Heart right ventricle (tissue), 16 donors: ENCODE measurements at regions not wholly inside any gene's neighbourhood (a gene's known extent, or its start where the extent isn't known, plus 50 kb on each side); places are given as distances from the start of the nearest gene placed in this dataset.

ENCODE experiments used
- ATAC-seq, 8 donors: fragments of 200-7000 bp; cut with Tn5 transposase; one replicate each; pipeline ENCODE4 v1.9.1; 2020; ENCODE audit warnings: mild to moderate bottlenecking in 8 of 8, moderate library complexity in 8 of 8, moderate number of reproducible peaks in 1 of 8
- DNase-seq, 2 donors: peaks; one replicate each; pipeline ENCODE4 v3.0.0-alpha.2; 2020
- H3K27ac ChIP-seq, 10 donors: fragments of 200-600 bp; sonication (generic) in 2 of 10; one replicate each; pipeline versions ENCODE4 v1.5.0 to v1.8.0; 2020 to 2022; ENCODE audit warnings: mild to moderate bottlenecking in 3 of 10
- H3K27me3 ChIP-seq, 7 donors: fragments of 200-600 bp; one replicate each; pipeline ENCODE4 v1.8.0; 2021 to 2022; ENCODE audit warnings: mild to moderate bottlenecking in 2 of 7
- H3K36me3 ChIP-seq, 9 donors: fragments of 200-600 bp; sonication (generic) in 1 of 9; one replicate each; pipeline versions ENCODE4 v1.5.0 to v1.8.0; 2020 to 2022; ENCODE audit warnings: mild to moderate bottlenecking in 2 of 9
- H3K4me1 ChIP-seq, 9 donors: fragments of 200-600 bp; sonication (generic) in 1 of 9; one replicate each; pipeline versions ENCODE4 v1.5.0 to v1.8.0; 2020 to 2022; ENCODE audit warnings: mild to moderate bottlenecking in 4 of 9
- H3K4me3 ChIP-seq, 10 donors: fragments of 200-600 bp; sonication (generic) in 2 of 10; one replicate each; pipeline versions ENCODE4 v1.5.0 to v1.8.0; 2020 to 2022; ENCODE audit warnings: mild to moderate bottlenecking in 7 of 10, moderate library complexity in 2 of 10
- H3K9me3 ChIP-seq, 11 donors: fragments of 200-600 bp in 10 of 11; sonication (generic) in 2 of 11; one replicate each; pipeline versions ENCODE4 v1.5.0 to v1.8.0; 2013 to 2022; ENCODE audit warnings: mild to moderate bottlenecking in 2 of 11, control low read depth in 1 of 11, moderate library complexity in 1 of 11
- WGBS, 2 donors: extraction: QIAGEN DNeasy Blood & Tissue Kit; methylation state at CpG; one replicate each; pipeline ENCODE4 v1.1.7; 2013; ENCODE audit warnings: inconsistent platforms in 1 of 2; 5-methylcytosine and 5-hydroxymethylcytosine counted together
- intact Hi-C, 10 donors: fragments of 100-400 bp; cut with DNase I; formaldehyde crosslinking; loops; one replicate each; pipeline versions ENCODE4 v1.11.1 to v1.14.2; 2022
- TF ChIP-seq, protein P1 (sequence below), 9 donors: fragments of 200-600 bp; sonication (generic) in 2 of 9; IDR thresholded peaks; one replicate each; pipeline versions ENCODE4 v1.5.0 to v1.8.0; 2021 to 2022; ENCODE audit warnings: antibody characterized with exemption in 9 of 9, mild to moderate bottlenecking in 5 of 9, moderate library complexity in 1 of 9
- donor health status: Arrhythmogenic right ventricular cardiomyopathy.
- donor health status: ischemic (EF 13 %, LVEDD 7.1; RV severe dilation, severe dysfunction).
- donor health status: healthy with polysubstance abuse.
- donor health status: DM: no; HTN: yes; CAD: no.
- donor health status: DM: no; HTN: no; CAD: no.
- donor health status: ischemic (EF 25% LVEDD 6.9; RV normal size, moderate dysfunction).
- donor health status: ischemic (EF 25% LVEDD 5.7; RV mildly dilated, moderate dysfunction).
- donor health status: healthy.
- donor health status: DM: yes; HTN: yes; CAD: no.
- donor health status: Ischemic cardiomyopathy.
- donor health status: ischemic (EF 35%, LVEDD 5.7; RV mildly dilated, moderate dysfunction).
- donor health status: nonischemic (EF 11% LVEDD 7.7; RV severe dilation, severe dysfunction).
- donor health status: DM: yes; HTN: yes; CAD: no.
- donor health status: PGD.
- donor health status: ischemic (EF 29% LVEDD 5.4; RV normal size, mild dysfunction).
- donor health status: nonischemic (EF 23%, LVEDD 6.1; RV moderate dilation, normal function).

DNA sequence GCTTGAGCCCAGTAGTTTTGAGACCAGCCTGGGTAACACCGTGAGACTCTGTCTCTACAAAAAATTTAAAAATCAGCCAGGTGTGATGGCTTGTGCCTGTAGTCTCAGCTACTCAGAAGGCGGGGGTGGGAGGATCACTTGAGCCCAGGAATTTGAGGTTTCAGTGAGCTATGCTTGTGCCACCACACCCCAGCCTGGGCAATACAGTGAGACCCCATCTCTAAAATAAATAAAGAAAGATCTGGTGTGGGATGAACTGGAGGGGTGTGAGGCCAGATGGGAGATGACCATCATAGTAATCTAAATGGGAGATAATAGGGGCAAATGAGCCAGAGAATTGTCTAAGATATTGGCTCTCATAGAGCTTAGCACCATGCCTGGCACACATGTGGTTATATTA, 60.1 kb upstream of the TRABD2B start:
- TF ChIP-seq, protein P1, sequence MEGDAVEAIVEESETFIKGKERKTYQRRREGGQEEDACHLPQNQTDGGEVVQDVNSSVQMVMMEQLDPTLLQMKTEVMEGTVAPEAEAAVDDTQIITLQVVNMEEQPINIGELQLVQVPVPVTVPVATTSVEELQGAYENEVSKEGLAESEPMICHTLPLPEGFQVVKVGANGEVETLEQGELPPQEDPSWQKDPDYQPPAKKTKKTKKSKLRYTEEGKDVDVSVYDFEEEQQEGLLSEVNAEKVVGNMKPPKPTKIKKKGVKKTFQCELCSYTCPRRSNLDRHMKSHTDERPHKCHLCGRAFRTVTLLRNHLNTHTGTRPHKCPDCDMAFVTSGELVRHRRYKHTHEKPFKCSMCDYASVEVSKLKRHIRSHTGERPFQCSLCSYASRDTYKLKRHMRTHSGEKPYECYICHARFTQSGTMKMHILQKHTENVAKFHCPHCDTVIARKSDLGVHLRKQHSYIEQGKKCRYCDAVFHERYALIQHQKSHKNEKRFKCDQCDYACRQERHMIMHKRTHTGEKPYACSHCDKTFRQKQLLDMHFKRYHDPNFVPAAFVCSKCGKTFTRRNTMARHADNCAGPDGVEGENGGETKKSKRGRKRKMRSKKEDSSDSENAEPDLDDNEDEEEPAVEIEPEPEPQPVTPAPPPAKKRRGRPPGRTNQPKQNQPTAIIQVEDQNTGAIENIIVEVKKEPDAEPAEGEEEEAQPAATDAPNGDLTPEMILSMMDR (IDR thresholded peaks at IDR 0.05) = no peak
- DNase-seq (no peak), ATAC-seq (no peak)
- H3K27ac ChIP-seq = no peak overlapping the region
- intact Hi-C loops = no loop called here
- no peaks in the 10 kb centered on the region for H3K9me3 ChIP-seq
- H3K36me3 ChIP-seq = no peaks in the 10 kb centered on the region
- 94 to 96% methylated on average over 2 of the region's 2 CpGs for WGBS, 2 donors
- peaks cover 0 to 47% (median 0%) of the 10 kb centered on the region in 7 donors for H3K27me3 ChIP-seq
- no peak overlapping the region for H3K4me3 ChIP-seq
- peaks cover 0 to 15% (median 9%) of the 10 kb centered on the region in 9 donors for H3K4me1 ChIP-seq

DNA sequence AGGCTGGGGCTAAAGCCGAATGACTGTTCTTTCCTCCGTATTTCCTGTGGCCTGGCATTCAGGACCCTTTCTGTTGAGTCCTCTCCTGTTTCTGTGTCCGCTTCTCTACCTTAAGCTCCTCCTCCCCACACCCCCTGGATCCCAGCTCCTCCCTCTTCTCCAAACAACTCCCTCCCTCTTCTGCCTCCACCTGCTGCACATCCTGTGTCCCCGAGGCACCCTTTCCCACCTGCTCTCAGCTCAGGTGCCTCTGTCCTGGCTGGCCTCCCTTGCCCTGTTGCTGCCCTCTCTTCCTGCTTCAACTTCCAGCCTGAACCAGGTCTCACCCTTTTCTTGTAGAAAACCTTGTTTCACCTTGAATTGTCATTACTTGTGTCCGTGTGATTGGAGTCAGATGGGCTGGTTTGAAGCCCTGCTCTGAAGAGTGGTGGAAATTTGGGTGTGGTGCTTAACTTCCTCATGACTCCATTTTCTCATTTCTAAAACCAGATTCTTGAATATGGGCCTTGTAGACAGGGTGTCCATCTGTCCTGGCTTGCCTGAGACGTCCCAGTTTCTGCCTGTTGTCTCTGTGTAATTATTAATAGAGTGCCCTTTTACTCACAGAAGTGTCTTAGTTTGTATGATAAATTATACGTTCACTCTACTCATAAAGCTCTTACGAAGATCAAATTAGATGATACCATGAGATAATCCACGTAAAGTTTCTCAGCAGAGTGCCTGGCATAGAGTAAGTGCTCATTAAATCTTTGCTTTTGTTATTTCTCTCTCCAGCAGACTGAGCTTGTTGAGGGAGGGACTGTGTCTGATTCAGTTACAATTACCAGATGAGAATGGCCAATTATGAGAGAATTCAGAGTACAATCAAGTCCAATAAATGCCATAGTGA, 58.9 kb upstream of the TRABD2B start:
- H3K27me3 ChIP-seq = peaks cover 0 to 47% (median 3%) of the 10 kb centered on the region in 7 donors
- intact Hi-C loops = no loop called here
- TF ChIP-seq, protein P1 (IDR thresholded peaks at IDR 0.05) = no peak
- DNase-seq (no peak), ATAC-seq (no peak)
- peaks cover 0 to 23% (median 9%) of the 10 kb centered on the region in 9 donors for H3K4me1 ChIP-seq
- H3K36me3 ChIP-seq = no peaks in the 10 kb centered on the region
- no peaks in the 10 kb centered on the region for H3K9me3 ChIP-seq
- H3K27ac ChIP-seq = no peak overlapping the region
- WGBS, 2 donors = 78 to 81% methylated on average over 9 of the region's 9 CpGs
- no peak overlapping the region for H3K4me3 ChIP-seq

DNA sequence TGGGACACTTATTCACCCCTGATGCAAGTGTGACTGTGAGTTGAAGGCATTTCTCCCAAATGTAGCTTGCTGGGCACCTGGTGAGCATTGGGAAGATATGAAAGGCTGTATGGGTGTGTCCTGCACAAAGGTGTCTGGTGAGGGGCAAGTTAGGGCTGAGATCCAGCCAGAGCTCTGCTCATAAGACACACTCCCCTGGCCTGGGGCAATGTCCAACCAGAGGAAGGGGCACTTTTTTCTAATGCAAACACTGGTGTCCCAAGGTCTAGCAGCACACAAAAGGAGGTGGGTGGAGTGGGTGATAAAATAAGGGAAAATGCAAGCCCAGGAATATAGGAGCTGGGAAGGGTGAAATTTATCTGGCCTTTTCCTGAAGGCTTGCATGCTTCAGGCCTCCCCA, 57.0 kb upstream of the TRABD2B start:
- H3K36me3 ChIP-seq = no peaks in the 10 kb centered on the region
- ATAC-seq = no peak
- TF ChIP-seq, protein P1 (IDR thresholded peaks at IDR 0.05) = no peak
- no peaks in the 10 kb centered on the region for H3K9me3 ChIP-seq
- H3K27ac ChIP-seq = no peak overlapping the region
- H3K4me1 ChIP-seq = peaks cover 0 to 24% (median 9%) of the 10 kb centered on the region in 9 donors
- no peak for DNase-seq
- intact Hi-C loops = loop anchor here in 1 of 10 donors (5.0 kb wide), 1 partner anchor 52 kb away; no protein-coding TSS in a partner anchor
- no peak overlapping the region for H3K4me3 ChIP-seq
- H3K27me3 ChIP-seq = peaks cover 0 to 38% (median 3%) of the 10 kb centered on the region in 7 donors

DNA sequence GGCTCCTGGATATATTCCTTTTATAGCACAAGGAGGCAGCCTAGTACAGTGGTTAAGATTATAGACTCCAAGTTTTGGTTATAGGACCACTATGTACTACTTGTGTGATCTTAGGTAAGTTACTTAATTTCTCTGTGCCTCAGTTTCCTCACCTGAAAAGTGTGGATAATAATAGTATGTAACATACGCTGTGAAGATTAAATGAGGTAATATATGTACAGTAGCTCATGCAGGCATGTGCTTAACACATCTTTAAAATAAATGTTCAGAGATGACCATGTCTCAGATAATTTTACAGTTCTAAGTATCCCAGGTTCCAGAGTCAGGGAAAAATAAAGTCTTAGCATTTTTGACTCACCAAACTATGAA, 55.7 kb upstream of the TRABD2B start:
- Histone ChIP-seq H3K4me1 (peaks cover 0 to 33% (median 12%) of the 10 kb centered on the region in 9 donors), H3K27me3 (peaks cover 0 to 31% (median 0%) of the 10 kb centered on the region in 7 donors), H3K27ac (no peak overlapping the region), H3K36me3 (no peaks in the 10 kb centered on the region), H3K4me3 (no peak overlapping the region), H3K9me3 (no peaks in the 10 kb centered on the region)
- TF ChIP-seq, protein P1 (IDR thresholded peaks at IDR 0.05) = no peak
- no peak for DNase-seq
- intact Hi-C loops = loop anchor here in 1 of 10 donors (5.0 kb wide), 1 partner anchor 51 kb away; no protein-coding TSS in a partner anchor
- no peak for ATAC-seq
- WGBS, 2 donors = 76 to 90% methylated on average over 1 of the region's 1 CpG
